ENCODE measurements at regions not wholly inside any gene's neighbourhood (a gene's known extent, or its start where the extent isn't known, plus 50 kb on each side); places are given as distances from the start of the nearest gene placed in this dataset.
A peak's percentile ranks its signal among the peaks of the same experiment; 100 is the strongest.

GRCh38 chr3:160098926-160099626 lies 110.4 kb downstream of the IL12A start:
- no peak overlapping the region for H3K27ac ChIP-seq (ENCODE audit: low read depth in 1 of 2, low read length in 2 of 2)
- Mint-ChIP-seq H3K27me3 (ENCODE audit: low read depth in 3 of 3) (peaks cover 0 to 1% (median 0%) of the 10 kb centered on the region in 3 donors), H3K4me1 (peaks cover 12% of the 10 kb centered on the region), H3K27ac (no peak overlapping the region), H3K36me3 (no peaks in the 10 kb centered on the region), H3K4me3 (no peak overlapping the region), H3K9me3 (peaks cover 0 to 2% (median 0%) of the 10 kb centered on the region in 7 donors)
- H3K9me3 ChIP-seq (replicated peaks in 1 of 2; ENCODE audit: control insufficient read depth in 1 of 2, insufficient read depth in 1 of 2, low read length in 2 of 2): no peaks in the 10 kb centered on the region
- H3K9ac ChIP-seq (ENCODE audit: insufficient read depth, low read length, poor library complexity, severe bottlenecking): no peak overlapping the region
- H4K20me1 ChIP-seq (ENCODE audit: insufficient read depth, low read length): no peaks in the 10 kb centered on the region
- H3K4me1 ChIP-seq (ENCODE audit: control insufficient read depth in 1 of 2, insufficient read depth in 2 of 2, low read length in 2 of 2): peaks cover 6 to 13% of the 10 kb centered on the region in 2 donors
- no peak overlapping the region for H3K4me3 ChIP-seq (replicated peaks in 1 of 3; ENCODE audit: low read depth in 2 of 3, low read length in 3 of 3)
- H3K27me3 ChIP-seq (ENCODE audit: control insufficient read depth in 2 of 2, insufficient read depth in 2 of 2, low read length in 2 of 2): no peaks in the 10 kb centered on the region
- no peak overlapping the region for H3K4me2 ChIP-seq (replicated peaks; ENCODE audit: extremely low read depth, low read length, poor library complexity, severe bottlenecking)
- DNase-seq: no peak
- no peaks in the 10 kb centered on the region for H3K36me3 ChIP-seq (replicated peaks in 1 of 2; ENCODE audit: control insufficient read depth in 1 of 2, insufficient read depth in 2 of 2, low read length in 2 of 2)
- H3K79me2 ChIP-seq (ENCODE audit: insufficient read depth, low read length): no peaks in the 10 kb centered on the region
- no CpG with 5 or more reads among the region's 3 CpGs for WGBS (ENCODE audit: insufficient coverage)
- intact Hi-C loops (cut with micrococcal nuclease): no loop called here
- TF ChIP-seq, protein P1, sequence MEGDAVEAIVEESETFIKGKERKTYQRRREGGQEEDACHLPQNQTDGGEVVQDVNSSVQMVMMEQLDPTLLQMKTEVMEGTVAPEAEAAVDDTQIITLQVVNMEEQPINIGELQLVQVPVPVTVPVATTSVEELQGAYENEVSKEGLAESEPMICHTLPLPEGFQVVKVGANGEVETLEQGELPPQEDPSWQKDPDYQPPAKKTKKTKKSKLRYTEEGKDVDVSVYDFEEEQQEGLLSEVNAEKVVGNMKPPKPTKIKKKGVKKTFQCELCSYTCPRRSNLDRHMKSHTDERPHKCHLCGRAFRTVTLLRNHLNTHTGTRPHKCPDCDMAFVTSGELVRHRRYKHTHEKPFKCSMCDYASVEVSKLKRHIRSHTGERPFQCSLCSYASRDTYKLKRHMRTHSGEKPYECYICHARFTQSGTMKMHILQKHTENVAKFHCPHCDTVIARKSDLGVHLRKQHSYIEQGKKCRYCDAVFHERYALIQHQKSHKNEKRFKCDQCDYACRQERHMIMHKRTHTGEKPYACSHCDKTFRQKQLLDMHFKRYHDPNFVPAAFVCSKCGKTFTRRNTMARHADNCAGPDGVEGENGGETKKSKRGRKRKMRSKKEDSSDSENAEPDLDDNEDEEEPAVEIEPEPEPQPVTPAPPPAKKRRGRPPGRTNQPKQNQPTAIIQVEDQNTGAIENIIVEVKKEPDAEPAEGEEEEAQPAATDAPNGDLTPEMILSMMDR (IDR thresholded peaks at IDR 0.05): no peak
- no peak overlapping the region for H2AFZ ChIP-seq (ENCODE audit: insufficient read depth, low read depth, low read length, poor library complexity, severe bottlenecking)

- H4K20me1 ChIP-seq (ENCODE audit: insufficient read depth, low read length): no peaks in the 10 kb centered on the region
- H3K4me2 ChIP-seq (replicated peaks; ENCODE audit: extremely low read depth, low read length, poor library complexity, severe bottlenecking): no peak overlapping the region
- no peak overlapping the region for H3K9ac ChIP-seq (ENCODE audit: insufficient read depth, low read length, poor library complexity, severe bottlenecking)
- Mint-ChIP-seq H3K27me3 (ENCODE audit: low read depth in 3 of 3) (peaks cover 0 to 1% (median 0%) of the 10 kb centered on the region in 3 donors), H3K4me3 (peak overlapping the region in 1 of 2 donors; percentile 61), H3K4me1 (peaks cover 12% of the 10 kb centered on the region), H3K9me3 (peaks cover 0 to 2% (median 0%) of the 10 kb centered on the region in 7 donors), H3K27ac (peak overlapping the region in 6 of 7 donors; percentile 12 to 49 (median 26)), H3K36me3 (no peaks in the 10 kb centered on the region)
- H3K27me3 ChIP-seq (ENCODE audit: control insufficient read depth in 2 of 2, insufficient read depth in 2 of 2, low read length in 2 of 2): no peaks in the 10 kb centered on the region
- TF ChIP-seq, protein P1 (IDR thresholded peaks at IDR 0.05): no peak
- no peak overlapping the region for H3K4me3 ChIP-seq (replicated peaks in 1 of 3; ENCODE audit: low read depth in 2 of 3, low read length in 3 of 3)
- peaks cover 6 to 13% of the 10 kb centered on the region in 2 donors for H3K4me1 ChIP-seq (ENCODE audit: control insufficient read depth in 1 of 2, insufficient read depth in 2 of 2, low read length in 2 of 2)
- H3K9me3 ChIP-seq (replicated peaks in 1 of 2; ENCODE audit: control insufficient read depth in 1 of 2, insufficient read depth in 1 of 2, low read length in 2 of 2): no peaks in the 10 kb centered on the region
- no peaks in the 10 kb centered on the region for H3K79me2 ChIP-seq (ENCODE audit: insufficient read depth, low read length)
- 60% methylated on average over 3 of the region's 5 CpGs for WGBS (ENCODE audit: insufficient coverage)
- H2AFZ ChIP-seq (ENCODE audit: insufficient read depth, low read depth, low read length, poor library complexity, severe bottlenecking): no peak overlapping the region
- peak in 2 of 3 donors; percentile 25 to 43 for DNase-seq
- intact Hi-C loops (cut with micrococcal nuclease): loop anchor here in 1 of 2 donors (10.0 kb wide), 1 partner anchor 55 kb away; no protein-coding TSS in a partner anchor
- H3K27ac ChIP-seq (ENCODE audit: low read depth in 1 of 2, low read length in 2 of 2): no peak overlapping the region
- H3K36me3 ChIP-seq (replicated peaks in 1 of 2; ENCODE audit: control insufficient read depth in 1 of 2, insufficient read depth in 2 of 2, low read length in 2 of 2): no peaks in the 10 kb centered on the region
Measured at GRCh38 chr3:160099834-160100233, 111.2 kb downstream of the IL12A start.
